ENCODE measurements at regions not wholly inside any gene's neighbourhood (a gene's known extent, or its start where the extent isn't known, plus 50 kb on each side); places are given as distances from the start of the nearest gene placed in this dataset.

GRCh38 chr5:35545190-35545589 is 72.5 kb upstream of the SPEF2 start:
- intact Hi-C loops (cut with micrococcal nuclease), result no loop called here
- H3K36me3 ChIP-seq (ENCODE audit: control insufficient read depth, insufficient read depth, low read length), result no peaks in the 10 kb centered on the region
- TF ChIP-seq CTCF (IDR thresholded peaks at IDR 0.05), result no peak
- no peaks in the 10 kb centered on the region for H3K9me3 ChIP-seq (ENCODE audit: control insufficient read depth, insufficient read depth, low read length)
- Mint-ChIP-seq H3K27me3 (ENCODE audit: low read depth in 2 of 2) (no peaks in the 10 kb centered on the region), H3K4me3 (no peak overlapping the region), H3K36me3 (no peaks in the 10 kb centered on the region), H3K27ac (no peak overlapping the region), H3K9me3 (peaks cover 3 to 5% of the 10 kb centered on the region in 2 donors), H3K4me1 (no peaks in the 10 kb centered on the region)
- no peak for ATAC-seq
- no peak overlapping the region for H3K4me3 ChIP-seq (ENCODE audit: low read length)
- H3K27ac ChIP-seq (ENCODE audit: low read length), result no peak overlapping the region
- no peak for DNase-seq
- no peaks in the 10 kb centered on the region for H3K27me3 ChIP-seq (ENCODE audit: control insufficient read depth, insufficient read depth, low read length)
- WGBS (ENCODE audit: insufficient coverage), result 87% methylated on average over 4 of the region's 4 CpGs
- no peaks in the 10 kb centered on the region for H3K4me1 ChIP-seq (ENCODE audit: control insufficient read depth, insufficient read depth, low read length)

- ATAC-seq (no peak), DNase-seq (no peak)
- H3K4me1 ChIP-seq (ENCODE audit: control insufficient read depth, insufficient read depth, low read length), result no peaks in the 10 kb centered on the region
- H3K27ac ChIP-seq (ENCODE audit: low read length), result no peak overlapping the region
- H3K9me3 Mint-ChIP-seq, result peaks cover 3 to 5% of the 10 kb centered on the region in 2 donors
- H3K27me3 Mint-ChIP-seq (ENCODE audit: low read depth in 2 of 2), result no peaks in the 10 kb centered on the region
- H3K9me3 ChIP-seq (ENCODE audit: control insufficient read depth, insufficient read depth, low read length), result no peaks in the 10 kb centered on the region
- H3K27ac Mint-ChIP-seq, result no peak overlapping the region
- H3K36me3 ChIP-seq (ENCODE audit: control insufficient read depth, insufficient read depth, low read length), result no peaks in the 10 kb centered on the region
- 0% methylated on average over 1 of the region's 1 CpG for WGBS (ENCODE audit: insufficient coverage)
- no peak overlapping the region for H3K4me3 Mint-ChIP-seq
- no peaks in the 10 kb centered on the region for H3K27me3 ChIP-seq (ENCODE audit: control insufficient read depth, insufficient read depth, low read length)
- H3K36me3 Mint-ChIP-seq, result no peaks in the 10 kb centered on the region
- no peak for TF ChIP-seq CTCF (IDR thresholded peaks at IDR 0.05)
- no peak overlapping the region for H3K4me3 ChIP-seq (ENCODE audit: low read length)
- no peaks in the 10 kb centered on the region for H3K4me1 Mint-ChIP-seq
- intact Hi-C loops (cut with micrococcal nuclease), result no loop called here
Measured at GRCh38 chr5:35543408-35543807, 74.3 kb upstream of the SPEF2 start.

- Mint-ChIP-seq H3K4me3 (no peak overlapping the region), H3K27me3 (ENCODE audit: low read depth in 2 of 2) (no peaks in the 10 kb centered on the region), H3K4me1 (no peaks in the 10 kb centered on the region), H3K27ac (no peak overlapping the region), H3K9me3 (peaks cover 0 to 2% of the 10 kb centered on the region in 2 donors), H3K36me3 (no peaks in the 10 kb centered on the region)
- Histone ChIP-seq H3K9me3 (ENCODE audit: control insufficient read depth, insufficient read depth, low read length) (no peaks in the 10 kb centered on the region), H3K27ac (ENCODE audit: low read length) (no peak overlapping the region), H3K36me3 (ENCODE audit: control insufficient read depth, insufficient read depth, low read length) (no peaks in the 10 kb centered on the region), H3K4me1 (ENCODE audit: control insufficient read depth, insufficient read depth, low read length) (no peaks in the 10 kb centered on the region), H3K4me3 (ENCODE audit: low read length) (no peak overlapping the region), H3K27me3 (ENCODE audit: control insufficient read depth, insufficient read depth, low read length) (no peaks in the 10 kb centered on the region)
- intact Hi-C loops (cut with micrococcal nuclease), result no loop called here
- no peak for DNase-seq
- 87% methylated on average over 2 of the region's 3 CpGs for WGBS (ENCODE audit: insufficient coverage)
- ATAC-seq, result no peak
- TF ChIP-seq CTCF (IDR thresholded peaks at IDR 0.05), result no peak
Measured at GRCh38 chr5:35540002-35540401, 77.7 kb upstream of the SPEF2 start.

GRCh38 chr5:35538198-35538931 is 79.3 kb upstream of the SPEF2 start:
- H3K4me3 Mint-ChIP-seq, result no peak overlapping the region
- WGBS (ENCODE audit: insufficient coverage), result 73% methylated on average over 4 of the region's 7 CpGs
- H3K4me1 ChIP-seq (ENCODE audit: control insufficient read depth, insufficient read depth, low read length), result no peaks in the 10 kb centered on the region

More at GRCh38 chr5:35538198-35538931, 79.3 kb upstream of the SPEF2 start:
- TF ChIP-seq CTCF (IDR thresholded peaks at IDR 0.05), result no peak
- no peaks in the 10 kb centered on the region for H3K27me3 Mint-ChIP-seq (ENCODE audit: low read depth in 2 of 2)
- H3K27ac Mint-ChIP-seq, result no peak overlapping the region
- no peaks in the 10 kb centered on the region for H3K36me3 Mint-ChIP-seq
- intact Hi-C loops (cut with micrococcal nuclease), result no loop called here
- DNase-seq (no peak), ATAC-seq (no peak)
- Histone ChIP-seq H3K27ac (ENCODE audit: low read length) (no peak overlapping the region), H3K36me3 (ENCODE audit: control insufficient read depth, insufficient read depth, low read length) (no peaks in the 10 kb centered on the region), H3K27me3 (ENCODE audit: control insufficient read depth, insufficient read depth, low read length) (no peaks in the 10 kb centered on the region), H3K4me3 (ENCODE audit: low read length) (no peak overlapping the region), H3K9me3 (ENCODE audit: control insufficient read depth, insufficient read depth, low read length) (no peaks in the 10 kb centered on the region)
- H3K4me1 Mint-ChIP-seq, result no peaks in the 10 kb centered on the region
- H3K9me3 Mint-ChIP-seq, result peaks cover 0 to 2% of the 10 kb centered on the region in 2 donors

Measured in natural killer cell (primary cell).